Neuron (in vitro differentiated cells): ENCODE measurements at regions not wholly inside any gene's neighbourhood (a gene's known extent, or its start where the extent isn't known, plus 50 kb on each side); places are given as distances from the start of the nearest gene placed in this dataset.

Experiments used
- H2AFZ ChIP-seq: one replicate; pipeline ENCODE4 v1.6.1; 2013; ENCODE audit warnings: low read depth, mild to moderate bottlenecking, inconsistent platforms, low read length, moderate library complexity
- H3K27me3 ChIP-seq: one replicate; pipeline ENCODE4 v1.6.1; 2013; ENCODE audit warnings: low read length; ENCODE audit not compliant: insufficient read depth
- H3K36me3 ChIP-seq: one replicate; pipeline ENCODE4 v1.6.1; 2013; ENCODE audit warnings: low read length; ENCODE audit not compliant: insufficient read depth
- H3K4me1 ChIP-seq: one replicate; pipeline ENCODE4 v1.6.1; 2013; ENCODE audit warnings: low read length; ENCODE audit not compliant: insufficient read depth
- H3K4me3 ChIP-seq: 2 replicates; pipeline ENCODE4 v1.5.1; 2013; ENCODE audit warnings: mild to moderate bottlenecking, low read length, moderate library complexity
- H3K9me3 ChIP-seq: one replicate; pipeline ENCODE4 v1.6.1; 2013; ENCODE audit warnings: low read length

GRCh38 chr6:122035173-122035572, 364.3 kb upstream of the HSF2 start:
- Histone ChIP-seq H3K4me1 (no peaks in the 10 kb centered on the region), H3K27me3 (no peaks in the 10 kb centered on the region), H2AFZ (no peak overlapping the region), H3K36me3 (no peaks in the 10 kb centered on the region), H3K4me3 (no peak overlapping the region), H3K9me3 (no peaks in the 10 kb centered on the region)

DNA sequence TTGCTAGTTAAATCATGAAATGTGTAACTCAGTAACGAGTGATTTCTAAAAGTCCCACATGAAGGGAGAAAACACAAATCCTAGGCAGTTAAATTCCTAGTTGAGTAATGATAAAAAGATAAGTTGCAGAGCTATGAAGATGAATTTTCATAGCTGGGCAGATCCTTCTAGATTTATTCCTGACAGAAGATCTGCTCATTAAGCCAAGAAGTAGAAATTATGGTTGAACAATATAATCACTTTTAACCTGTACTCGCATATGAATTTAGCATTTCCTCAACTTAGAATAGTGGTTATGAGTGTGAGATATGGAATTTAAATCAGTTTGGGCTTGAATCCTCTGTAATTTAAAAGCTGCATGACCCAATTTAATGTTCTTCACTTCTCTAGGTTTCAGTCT, 359.2 kb upstream of the HSF2 start:
- no peaks in the 10 kb centered on the region for H3K27me3 ChIP-seq
- no peak overlapping the region for H2AFZ ChIP-seq
- peaks cover 4% of the 10 kb centered on the region for H3K4me1 ChIP-seq
- H3K4me3 ChIP-seq: no peak overlapping the region
- no peaks in the 10 kb centered on the region for H3K36me3 ChIP-seq
- no peaks in the 10 kb centered on the region for H3K9me3 ChIP-seq

GRCh38 chr6:122042380-122042779, 357.1 kb upstream of the HSF2 start:
- no peaks in the 10 kb centered on the region for H3K36me3 ChIP-seq
- peaks cover 4% of the 10 kb centered on the region for H3K4me1 ChIP-seq
- H2AFZ ChIP-seq: no peak overlapping the region
- H3K4me3 ChIP-seq: no peak overlapping the region
- no peaks in the 10 kb centered on the region for H3K9me3 ChIP-seq
- H3K27me3 ChIP-seq: no peaks in the 10 kb centered on the region

DNA sequence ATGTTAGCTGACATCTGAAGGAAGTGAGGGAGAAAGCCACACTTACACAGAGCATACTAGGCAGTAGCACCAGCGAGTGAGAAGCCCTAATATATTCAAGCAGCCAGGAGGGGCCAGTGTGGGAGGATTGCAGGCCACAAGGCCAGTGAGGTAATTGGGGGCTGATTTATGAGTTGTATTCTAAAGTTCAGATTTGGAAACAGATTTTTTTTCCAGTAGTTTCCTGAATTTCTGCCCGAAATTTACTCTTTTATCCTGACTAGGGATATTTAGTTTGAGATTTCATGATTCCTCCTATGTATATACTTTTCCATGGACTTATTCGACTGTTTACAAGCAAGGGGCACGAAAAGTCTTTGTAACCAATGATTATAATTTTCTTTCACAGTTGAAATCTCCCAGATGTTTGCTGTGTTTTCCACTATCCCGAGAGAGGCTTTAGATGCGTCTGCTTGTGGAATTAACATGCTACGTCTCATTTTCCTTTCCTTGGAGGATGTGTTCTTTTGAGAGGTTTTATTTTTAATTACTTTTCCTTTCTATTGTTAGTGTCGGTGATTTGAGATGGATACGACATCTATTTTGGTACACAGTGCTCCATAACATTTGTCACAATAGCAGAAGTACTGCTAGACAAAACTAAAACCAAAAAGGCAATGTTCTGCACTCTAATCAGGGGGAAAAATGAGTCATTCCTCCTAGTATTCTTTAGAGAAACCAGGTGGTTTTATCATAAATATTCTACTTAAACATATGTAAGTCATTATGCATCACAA, 356.3 kb upstream of the HSF2 start:
- H2AFZ ChIP-seq: no peak overlapping the region
- no peaks in the 10 kb centered on the region for H3K27me3 ChIP-seq
- no peaks in the 10 kb centered on the region for H3K9me3 ChIP-seq
- no peak overlapping the region for H3K4me3 ChIP-seq
- H3K36me3 ChIP-seq: no peaks in the 10 kb centered on the region
- H3K4me1 ChIP-seq: peaks cover 4% of the 10 kb centered on the region

GRCh38 chr6:122048570-122048969, 350.9 kb upstream of the HSF2 start:
- H3K9me3 ChIP-seq: no peaks in the 10 kb centered on the region
- H3K4me3 ChIP-seq: no peak overlapping the region
- H2AFZ ChIP-seq: peak overlapping the region; percentile 1

DNA sequence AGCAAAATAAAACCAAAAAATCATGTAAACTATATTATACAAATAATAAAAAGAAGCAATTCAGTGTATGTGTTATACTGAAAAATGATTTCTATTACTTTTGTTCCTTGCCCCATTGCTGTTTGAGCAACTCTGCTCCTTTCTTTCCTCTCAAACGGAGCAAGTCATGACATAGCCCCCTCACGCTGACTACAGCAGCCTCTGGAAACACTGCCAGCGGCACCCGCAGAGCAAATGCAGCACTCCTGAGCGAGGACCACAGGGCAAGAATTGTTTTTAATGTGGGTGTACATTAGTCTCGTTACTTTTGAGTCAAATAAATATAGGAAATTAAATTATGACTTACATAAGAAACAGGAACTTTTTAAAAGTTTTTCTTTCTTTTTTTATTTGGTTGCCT, 350.1 kb upstream of the HSF2 start:
- Histone ChIP-seq H3K36me3 (no peaks in the 10 kb centered on the region), H3K4me1 (peaks cover 4% of the 10 kb centered on the region), H3K9me3 (no peaks in the 10 kb centered on the region), H3K4me3 (no peak overlapping the region), H3K27me3 (no peaks in the 10 kb centered on the region), H2AFZ (peak overlapping the region; percentile 1)

More at GRCh38 chr6:122048570-122048969, 350.9 kb upstream of the HSF2 start:
- peaks cover 4% of the 10 kb centered on the region for H3K4me1 ChIP-seq
- H3K36me3 ChIP-seq: no peaks in the 10 kb centered on the region
- H3K27me3 ChIP-seq: no peaks in the 10 kb centered on the region

GRCh38 chr6:122050242-122050755, 349.2 kb upstream of the HSF2 start:
- Histone ChIP-seq H3K27me3 (no peaks in the 10 kb centered on the region), H3K36me3 (no peaks in the 10 kb centered on the region)

DNA sequence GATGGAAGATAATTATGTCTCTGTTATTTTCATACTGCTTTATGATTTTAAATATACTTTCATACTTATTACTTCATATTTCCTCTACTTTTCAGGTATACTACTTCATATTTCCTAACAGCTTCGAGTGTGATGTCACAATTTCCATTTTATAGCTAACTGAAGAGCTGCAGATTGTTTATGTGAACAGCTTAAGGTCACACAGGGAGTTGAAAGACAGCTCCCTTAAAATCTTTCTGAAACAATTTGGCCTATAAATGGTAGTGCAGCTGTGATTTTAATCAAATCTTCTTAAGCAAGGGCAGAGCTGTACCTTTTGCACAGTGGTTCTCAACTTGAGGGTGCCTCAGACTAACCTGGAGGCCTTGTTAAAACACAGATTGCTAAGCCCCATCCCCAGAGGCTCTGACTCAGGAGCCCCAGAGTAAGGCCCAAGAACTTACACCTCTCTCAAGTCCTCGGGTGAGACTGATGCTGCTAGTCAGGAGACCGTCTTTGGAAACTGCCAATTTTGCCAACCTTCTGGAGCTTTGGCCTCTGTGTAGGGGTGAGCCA, 347.0 kb upstream of the HSF2 start:
- no peak overlapping the region for H3K4me3 ChIP-seq
- no peaks in the 10 kb centered on the region for H3K9me3 ChIP-seq
- H3K27me3 ChIP-seq: no peaks in the 10 kb centered on the region
- H3K36me3 ChIP-seq: no peaks in the 10 kb centered on the region
- peaks cover 5% of the 10 kb centered on the region for H3K4me1 ChIP-seq
- no peak overlapping the region for H2AFZ ChIP-seq

More at GRCh38 chr6:122050242-122050755, 349.2 kb upstream of the HSF2 start:
- H2AFZ ChIP-seq: no peak overlapping the region
- H3K4me3 ChIP-seq: no peak overlapping the region
- no peaks in the 10 kb centered on the region for H3K4me1 ChIP-seq
- no peaks in the 10 kb centered on the region for H3K9me3 ChIP-seq

- Histone ChIP-seq H3K27me3 (no peaks in the 10 kb centered on the region), H2AFZ (no peak overlapping the region), H3K9me3 (no peaks in the 10 kb centered on the region), H3K4me3 (no peak overlapping the region), H3K4me1 (peaks cover 11% of the 10 kb centered on the region), H3K36me3 (no peaks in the 10 kb centered on the region)
These were observed 339.5 kb upstream of the HSF2 start for GRCh38 chr6:122059918-122060317.

DNA sequence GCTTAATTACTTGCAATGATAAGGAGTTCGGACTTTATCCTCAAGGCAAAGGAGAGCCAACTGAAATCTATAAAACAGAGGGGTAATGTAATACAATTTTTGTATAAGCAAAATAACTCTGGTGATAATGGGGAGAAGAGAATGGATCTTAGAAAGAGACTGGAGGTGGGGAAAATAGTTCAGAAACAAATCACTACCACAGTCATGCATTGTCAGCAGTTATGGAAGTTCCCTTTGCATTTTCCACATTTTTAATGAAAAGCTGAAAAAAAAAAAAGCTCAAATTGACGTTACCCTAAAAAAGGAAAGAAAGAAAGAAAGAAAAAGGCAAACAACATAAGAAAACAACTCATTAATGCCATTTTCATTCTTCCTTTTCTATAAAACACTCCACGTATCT, 337.6 kb upstream of the HSF2 start:
- H3K27me3 ChIP-seq: no peaks in the 10 kb centered on the region
- H3K9me3 ChIP-seq: no peaks in the 10 kb centered on the region

DNA sequence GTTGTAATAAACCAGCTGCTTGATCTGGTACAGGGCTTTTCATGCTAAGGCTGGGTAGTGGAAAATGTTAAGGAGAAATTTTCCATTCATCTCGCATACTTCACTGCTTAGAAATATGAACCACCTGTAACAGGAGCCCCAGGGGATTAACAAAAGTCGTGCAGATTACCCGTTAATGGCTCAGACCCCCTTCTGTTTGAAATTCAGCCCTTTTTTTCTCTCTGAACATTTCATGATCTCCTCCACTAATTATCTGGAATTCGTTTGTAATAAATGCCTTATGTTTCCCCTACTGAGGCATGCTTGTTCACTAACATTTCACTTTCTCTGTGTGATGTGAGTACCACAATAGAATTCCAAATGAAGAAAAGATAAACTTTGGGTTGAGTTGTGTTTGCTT, 336.4 kb upstream of the HSF2 start:
- H3K27me3 ChIP-seq: no peaks in the 10 kb centered on the region
- H3K36me3 ChIP-seq: no peaks in the 10 kb centered on the region
- no peak overlapping the region for H3K4me3 ChIP-seq
- no peak overlapping the region for H2AFZ ChIP-seq
- H3K9me3 ChIP-seq: no peaks in the 10 kb centered on the region
- peaks cover 6% of the 10 kb centered on the region for H3K4me1 ChIP-seq

More for the DNA sequence above, 337.6 kb upstream of the HSF2 start:
- no peaks in the 10 kb centered on the region for H3K36me3 ChIP-seq
- peaks cover 11% of the 10 kb centered on the region for H3K4me1 ChIP-seq
- no peak overlapping the region for H2AFZ ChIP-seq
- H3K4me3 ChIP-seq: no peak overlapping the region

- H3K27me3 ChIP-seq: no peaks in the 10 kb centered on the region
- H3K9me3 ChIP-seq: no peaks in the 10 kb centered on the region
- no peaks in the 10 kb centered on the region for H3K36me3 ChIP-seq
- peaks cover 6% of the 10 kb centered on the region for H3K4me1 ChIP-seq
- no peak overlapping the region for H2AFZ ChIP-seq
- H3K4me3 ChIP-seq: no peak overlapping the region
These were observed 335.7 kb upstream of the HSF2 start for GRCh38 chr6:122063761-122064160.

DNA sequence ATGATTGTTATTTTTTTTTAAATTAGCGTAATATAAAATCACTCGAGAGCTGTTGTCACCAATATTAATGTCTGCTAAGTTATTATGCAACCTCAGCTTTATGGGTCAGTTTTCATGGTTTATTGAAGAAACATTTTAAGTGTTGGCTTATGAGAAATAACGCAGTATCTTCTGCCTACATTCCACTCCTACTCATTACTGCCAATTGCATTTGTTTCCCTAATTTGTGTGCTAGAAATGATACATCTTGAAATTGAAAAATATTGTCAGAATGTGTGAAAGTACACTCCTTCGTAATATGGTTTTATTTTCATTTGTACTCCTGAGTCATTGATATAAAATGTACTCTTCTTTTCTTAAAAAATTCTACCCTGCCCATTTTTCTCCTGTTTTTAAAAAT, 333.3 kb upstream of the HSF2 start:
- H3K9me3 ChIP-seq: no peaks in the 10 kb centered on the region
- H3K36me3 ChIP-seq: no peaks in the 10 kb centered on the region
- H3K27me3 ChIP-seq: no peaks in the 10 kb centered on the region
- no peak overlapping the region for H2AFZ ChIP-seq
- peaks cover 6% of the 10 kb centered on the region for H3K4me1 ChIP-seq
- no peak overlapping the region for H3K4me3 ChIP-seq
